Vagina (tissue), 2 donors: ENCODE measurements at regions not wholly inside any gene's neighbourhood (a gene's known extent, or its start where the extent isn't known, plus 50 kb on each side); places are given as distances from the start of the nearest gene placed in this dataset.

Experiments
- CTCF ChIP-seq, 3 experiments: fragments of 450-650 bp in 2 of 3; fragments of 200-600 bp in 1 of 3; sonication (generic) in 1 of 3; IDR thresholded peaks; one replicate each; pipeline ENCODE4 v1.5.1; 2017 to 2019; ENCODE audit warnings: antibody characterized with exemption in 3 of 3, mild to moderate bottlenecking in 2 of 3, moderate library complexity in 2 of 3
- POLR2A ChIP-seq, 2 donors: fragments of 450-650 bp; IDR thresholded peaks; one replicate each; pipeline ENCODE4 v1.6.1; 2017; ENCODE audit warnings: antibody characterized with exemption in 2 of 2, mild to moderate bottlenecking in 2 of 2, moderate library complexity in 2 of 2
- POLR2AphosphoS5 ChIP-seq, 2 donors: sonication (generic); formaldehyde crosslinking; IDR thresholded peaks; one replicate each; pipeline ENCODE4 v1.9.0; 2017; ENCODE audit warnings: antibody characterized with exemption in 2 of 2, mild to moderate bottlenecking in 2 of 2, low read depth in 1 of 2; ENCODE audit not compliant: insufficient read depth in 1 of 2

DNA sequence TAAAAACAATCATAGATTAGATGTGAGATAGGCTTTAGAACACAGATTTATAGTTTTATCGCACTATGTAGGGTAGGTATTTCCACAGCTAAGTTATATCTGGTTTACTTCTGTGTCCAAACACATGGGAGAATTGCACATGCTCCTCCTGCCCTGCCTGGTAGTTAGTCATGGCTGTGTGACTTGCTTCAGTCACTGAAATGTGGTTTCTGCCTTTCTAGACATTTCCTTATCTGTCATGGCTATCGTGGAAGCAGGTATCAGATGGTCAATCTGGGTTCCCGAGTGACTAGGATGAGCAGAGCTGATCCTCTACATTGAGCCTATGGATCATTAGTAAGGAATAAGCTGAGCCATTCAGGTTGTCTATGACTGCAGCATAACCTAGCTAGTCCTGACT, 117.8 kb upstream of the GMDS start:
- TF ChIP-seq CTCF (IDR thresholded peaks at IDR 0.05) (no peak), POLR2A (IDR thresholded peaks at IDR 0.05) (no peak), POLR2AphosphoS5 (IDR thresholded peaks at IDR 0.05; ENCODE audit: insufficient read depth in 1 of 2, low read depth in 1 of 2) (no peak)
